Fibroblast of mammary gland (primary cell): ENCODE measurements at regions not wholly inside any gene's neighbourhood (a gene's known extent, or its start where the extent isn't known, plus 50 kb on each side); places are given as distances from the start of the nearest gene placed in this dataset.

Experiments used
- DNase-seq: peaks from one replicate; pipeline ENCODE4 v3.0.0-alpha.2; 2010; ENCODE audit warnings: low read depth
- H3K4me3 ChIP-seq: 2 replicates; pipeline ENCODE4 v1.5.1; 2011; ENCODE audit warnings: low read depth, mild to moderate bottlenecking, low read length, moderate library complexity; ENCODE audit not compliant: control insufficient read depth
- CTCF ChIP-seq: conservative IDR thresholded peaks from 2 replicates; pipeline ENCODE4 v1.5.1; 2011; ENCODE audit warnings: low read depth, low read length, inconsistent platforms; ENCODE audit not compliant: control insufficient read depth, insufficient read depth

GRCh38 chr2:55973673-55974072 lies 50.1 kb upstream of the EFEMP1 start:
- H3K4me3 ChIP-seq = no peak overlapping the region
- TF ChIP-seq CTCF = no peak
- no peak for DNase-seq

GRCh38 chr2:55976681-55977080 lies 53.1 kb upstream of the EFEMP1 start:
- no peak for TF ChIP-seq CTCF
- DNase-seq = no peak
- H3K4me3 ChIP-seq = no peak overlapping the region

GRCh38 chr2:55985406-55985805 lies 61.8 kb upstream of the EFEMP1 start:
- no peak for TF ChIP-seq CTCF
- no peak for DNase-seq
- H3K4me3 ChIP-seq = no peak overlapping the region

GRCh38 chr2:55986001-55986400 lies 62.4 kb upstream of the EFEMP1 start:
- TF ChIP-seq CTCF = no peak
- no peak overlapping the region for H3K4me3 ChIP-seq
- DNase-seq = no peak

- DNase-seq = peak; percentile 37
- H3K4me3 ChIP-seq = no peak overlapping the region
- no peak for TF ChIP-seq CTCF
Measured at GRCh38 chr2:55986700-55987440, 63.3 kb upstream of the EFEMP1 start.

GRCh38 chr2:55989405-55989804 lies 65.8 kb upstream of the EFEMP1 start:
- no peak for DNase-seq
- TF ChIP-seq CTCF = no peak

GRCh38 chr2:55992455-55992854 lies 68.9 kb upstream of the EFEMP1 start:
- DNase-seq = peak; percentile 97
- TF ChIP-seq CTCF = no peak
- no peak overlapping the region for H3K4me3 ChIP-seq

More at GRCh38 chr2:55989405-55989804, 65.8 kb upstream of the EFEMP1 start:
- no peak overlapping the region for H3K4me3 ChIP-seq
